Osteoblast (primary cell): ENCODE measurements at regions not wholly inside any gene's neighbourhood (a gene's known extent, or its start where the extent isn't known, plus 50 kb on each side); places are given as distances from the start of the nearest gene placed in this dataset.

Experiments
- DNase-seq: peaks from one replicate; pipeline ENCODE4 v3.0.0; 2011; ENCODE audit warnings: low spot score, mixed read lengths; ENCODE audit not compliant: insufficient read length; ENCODE audit errors: missing footprints
- H2AFZ ChIP-seq: 2 replicates; pipeline ENCODE4 v1.6.0; 2011; ENCODE audit warnings: mild to moderate bottlenecking, low read length
- H3K27ac ChIP-seq: 2 replicates; pipeline ENCODE4 v1.5.1; 2011; ENCODE audit warnings: mild to moderate bottlenecking, low read depth, low read length, moderate library complexity
- H3K27me3 ChIP-seq: 2 replicates; pipeline ENCODE4 v1.6.0; 2012; ENCODE audit warnings: mild to moderate bottlenecking, control low read depth, inconsistent platforms, low read length, moderate library complexity; ENCODE audit not compliant: insufficient read depth
- H3K36me3 ChIP-seq: 2 replicates; pipeline ENCODE4 v1.5.1; 2011; ENCODE audit warnings: mild to moderate bottlenecking, low read length, control low read depth, moderate library complexity; ENCODE audit not compliant: insufficient read depth
- H3K4me1 ChIP-seq: 2 replicates; pipeline ENCODE4 v1.5.1; 2011; ENCODE audit warnings: mild to moderate bottlenecking, low read length, control low read depth, moderate library complexity; ENCODE audit not compliant: insufficient read depth
- H3K4me2 ChIP-seq: 2 replicates; pipeline ENCODE4 v1.6.0; 2011; ENCODE audit warnings: mild to moderate bottlenecking, low read length; ENCODE audit not compliant: insufficient read depth
- H3K4me3 ChIP-seq: fragments of 200-600 bp; sonication (generic); 3 replicates; pipeline ENCODE4 v1.5.1; 2012; ENCODE audit warnings: mild to moderate bottlenecking, low read length, inconsistent platforms; ENCODE audit not compliant: insufficient read depth
- H3K79me2 ChIP-seq: 2 replicates; pipeline ENCODE4 v1.6.0; 2012; ENCODE audit warnings: mild to moderate bottlenecking, low read length, control low read depth, inconsistent platforms; ENCODE audit not compliant: insufficient read depth
- H3K9me3 ChIP-seq: 2 replicates; pipeline ENCODE4 v1.5.1; 2011; ENCODE audit warnings: low read depth, low read length, control low read depth
- H4K20me1 ChIP-seq: 2 replicates; pipeline ENCODE4 v1.6.0; 2012; ENCODE audit warnings: mild to moderate bottlenecking, low read length, control low read depth; ENCODE audit not compliant: insufficient read depth
- TF ChIP-seq, protein P1 (sequence below): IDR thresholded peaks from 2 replicates; pipeline ENCODE4 v1.5.1; 2011; ENCODE audit warnings: mild to moderate bottlenecking, low read depth, low read length, moderate library complexity; ENCODE audit errors: extremely low read depth

DNA sequence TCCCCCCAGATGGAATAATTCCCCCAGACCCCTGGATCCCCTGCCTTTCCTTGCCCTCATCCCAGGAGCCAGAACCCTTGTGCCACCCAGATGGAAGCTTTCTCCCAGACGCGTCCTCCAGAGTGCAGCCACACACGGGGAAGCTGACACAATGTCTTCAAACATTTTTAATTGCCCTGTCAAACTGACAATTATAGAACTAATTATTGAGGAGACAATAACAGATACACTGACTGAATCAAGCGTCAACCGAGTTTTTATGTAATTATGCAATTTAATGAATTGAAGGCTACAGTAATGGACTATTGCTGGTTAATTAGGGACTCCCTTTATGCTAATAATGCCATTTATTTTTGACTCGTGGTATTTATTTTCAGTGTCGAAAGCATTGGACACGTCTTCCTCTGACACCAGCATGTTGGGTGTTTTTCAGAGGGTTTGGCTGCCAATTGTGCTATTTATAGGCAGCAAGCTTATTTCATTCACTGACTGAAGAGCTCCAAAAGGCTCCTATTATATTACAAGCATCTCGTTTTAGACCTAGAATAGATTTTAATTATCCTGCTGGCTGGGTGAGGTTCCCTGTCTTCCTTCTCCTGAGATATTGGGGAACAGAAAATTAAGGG, 298.2 kb upstream of the C16orf82 start:
- Histone ChIP-seq H3K4me3 (no peak overlapping the region), H3K79me2 (no peaks in the 10 kb centered on the region), H2AFZ (no peak overlapping the region), H3K4me2 (no peak overlapping the region), H3K4me1 (no peaks in the 10 kb centered on the region), H4K20me1 (no peaks in the 10 kb centered on the region), H3K9me3 (no peaks in the 10 kb centered on the region), H3K36me3 (no peaks in the 10 kb centered on the region), H3K27me3 (no peaks in the 10 kb centered on the region), H3K27ac (no peak overlapping the region)
- TF ChIP-seq, protein P1, sequence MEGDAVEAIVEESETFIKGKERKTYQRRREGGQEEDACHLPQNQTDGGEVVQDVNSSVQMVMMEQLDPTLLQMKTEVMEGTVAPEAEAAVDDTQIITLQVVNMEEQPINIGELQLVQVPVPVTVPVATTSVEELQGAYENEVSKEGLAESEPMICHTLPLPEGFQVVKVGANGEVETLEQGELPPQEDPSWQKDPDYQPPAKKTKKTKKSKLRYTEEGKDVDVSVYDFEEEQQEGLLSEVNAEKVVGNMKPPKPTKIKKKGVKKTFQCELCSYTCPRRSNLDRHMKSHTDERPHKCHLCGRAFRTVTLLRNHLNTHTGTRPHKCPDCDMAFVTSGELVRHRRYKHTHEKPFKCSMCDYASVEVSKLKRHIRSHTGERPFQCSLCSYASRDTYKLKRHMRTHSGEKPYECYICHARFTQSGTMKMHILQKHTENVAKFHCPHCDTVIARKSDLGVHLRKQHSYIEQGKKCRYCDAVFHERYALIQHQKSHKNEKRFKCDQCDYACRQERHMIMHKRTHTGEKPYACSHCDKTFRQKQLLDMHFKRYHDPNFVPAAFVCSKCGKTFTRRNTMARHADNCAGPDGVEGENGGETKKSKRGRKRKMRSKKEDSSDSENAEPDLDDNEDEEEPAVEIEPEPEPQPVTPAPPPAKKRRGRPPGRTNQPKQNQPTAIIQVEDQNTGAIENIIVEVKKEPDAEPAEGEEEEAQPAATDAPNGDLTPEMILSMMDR, result no peak
- DNase-seq, result no peak

DNA sequence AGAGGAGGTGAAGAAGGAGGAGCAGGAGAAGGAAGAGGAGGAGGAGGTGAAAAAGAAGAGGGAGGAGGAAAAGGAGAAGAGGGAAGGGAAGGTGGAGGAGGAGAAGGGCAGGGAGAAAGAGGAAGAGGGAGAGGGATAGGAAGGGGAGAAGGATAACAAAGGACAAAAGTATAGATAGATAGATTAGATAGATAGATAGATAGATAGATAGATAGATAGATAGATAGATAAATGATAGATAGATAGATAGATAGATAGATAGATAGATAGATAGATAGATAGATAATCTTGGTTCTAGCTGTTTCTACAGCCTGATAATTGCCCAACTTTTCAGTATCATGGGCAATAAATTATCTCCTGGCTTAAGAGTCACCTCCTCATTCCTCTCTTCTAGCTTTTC, 296.2 kb upstream of the C16orf82 start:
- Histone ChIP-seq H4K20me1 (no peaks in the 10 kb centered on the region), H3K36me3 (no peaks in the 10 kb centered on the region), H2AFZ (no peak overlapping the region), H3K79me2 (no peaks in the 10 kb centered on the region), H3K4me2 (no peak overlapping the region), H3K9me3 (no peaks in the 10 kb centered on the region), H3K27ac (no peak overlapping the region), H3K4me1 (no peaks in the 10 kb centered on the region), H3K27me3 (no peaks in the 10 kb centered on the region), H3K4me3 (no peak overlapping the region)
- no peak for DNase-seq
- TF ChIP-seq, protein P1, result no peak

DNA sequence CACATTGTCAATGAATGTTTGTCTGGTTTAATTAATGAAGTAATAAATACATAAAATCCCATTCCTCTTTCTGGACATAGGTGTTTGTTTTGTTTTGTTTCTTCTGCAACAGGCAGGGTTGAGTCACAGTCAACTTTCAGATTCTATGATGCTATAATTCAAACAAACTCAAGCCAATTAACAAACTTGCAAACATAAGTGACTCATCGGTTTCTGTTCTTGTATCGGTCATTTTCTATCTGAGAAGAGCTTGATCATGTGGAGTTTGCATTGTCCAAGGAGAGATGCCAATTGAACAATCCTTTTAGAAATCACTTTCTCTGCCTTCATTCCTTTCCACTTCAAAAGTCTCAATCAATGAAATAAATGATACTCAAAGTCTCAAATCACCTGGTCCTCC, 294.2 kb upstream of the C16orf82 start:
- Histone ChIP-seq H3K9me3 (no peaks in the 10 kb centered on the region), H3K4me1 (no peaks in the 10 kb centered on the region), H3K4me2 (no peak overlapping the region), H3K4me3 (no peak overlapping the region), H3K36me3 (no peaks in the 10 kb centered on the region), H3K27me3 (no peaks in the 10 kb centered on the region), H4K20me1 (no peaks in the 10 kb centered on the region), H3K79me2 (no peaks in the 10 kb centered on the region), H3K27ac (no peak overlapping the region), H2AFZ (no peak overlapping the region)
- TF ChIP-seq, protein P1, result no peak
- DNase-seq, result no peak

DNA sequence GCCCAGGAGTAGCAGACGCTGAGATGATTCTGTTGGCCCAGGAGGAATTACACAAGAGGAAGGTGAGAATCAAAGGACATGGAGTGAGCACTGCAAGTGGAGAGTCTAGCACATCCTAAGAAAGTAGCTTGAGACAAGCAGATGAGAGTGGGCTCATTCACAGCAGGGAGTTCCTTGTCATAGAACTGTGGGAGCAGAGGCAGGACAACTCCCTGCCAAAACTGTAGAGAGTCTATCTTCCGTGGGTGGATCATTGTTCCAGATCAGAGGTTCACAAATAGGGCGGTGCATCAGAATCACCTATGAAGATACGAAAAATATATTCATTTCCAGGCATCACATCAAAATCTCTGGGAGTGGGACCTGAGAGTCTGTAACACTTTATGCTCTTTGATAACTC, 288.9 kb upstream of the C16orf82 start:
- no peaks in the 10 kb centered on the region for H3K4me1 ChIP-seq
- no peak overlapping the region for H3K4me3 ChIP-seq
- H3K27me3 ChIP-seq, result no peaks in the 10 kb centered on the region
- TF ChIP-seq, protein P1, result no peak
- H3K9me3 ChIP-seq, result no peaks in the 10 kb centered on the region
- H3K4me2 ChIP-seq, result no peak overlapping the region
- no peak overlapping the region for H2AFZ ChIP-seq
- H4K20me1 ChIP-seq, result no peaks in the 10 kb centered on the region
- no peaks in the 10 kb centered on the region for H3K79me2 ChIP-seq
- H3K27ac ChIP-seq, result no peak overlapping the region
- H3K36me3 ChIP-seq, result no peaks in the 10 kb centered on the region
- no peak for DNase-seq
